HFFc6 (cell line): ENCODE measurements at regions not wholly inside any gene's neighbourhood (a gene's known extent, or its start where the extent isn't known, plus 50 kb on each side); places are given as distances from the start of the nearest gene placed in this dataset.
A peak's percentile ranks its signal among the peaks of the same experiment; 100 is the strongest.

Experiments
- DNase-seq: peaks from one replicate; pipeline ENCODE4 v3.0.0-alpha.2; 2018
- H3K27ac Mint-ChIP-seq: 2 replicates; pipeline ENCODE4 v1.8.0; 2020; ENCODE audit warnings: mild to moderate bottlenecking, mixed read lengths
- H3K27me3 Mint-ChIP-seq: 2 replicates; pipeline ENCODE4 v1.8.0; 2021; ENCODE audit warnings: mild to moderate bottlenecking, moderate library complexity, mixed read lengths; ENCODE audit not compliant: insufficient read depth
- H3K36me3 Mint-ChIP-seq: 2 replicates; pipeline ENCODE4 v1.8.0; 2021; ENCODE audit warnings: low read depth, mixed read lengths
- H3K4me1 Mint-ChIP-seq: 2 replicates; pipeline ENCODE4 v1.8.0; 2020; ENCODE audit warnings: low read depth, mixed read lengths
- H3K4me3 Mint-ChIP-seq: 2 replicates; pipeline ENCODE4 v1.8.0; 2020; ENCODE audit warnings: mild to moderate bottlenecking, moderate library complexity, mixed read lengths
- H3K9me3 Mint-ChIP-seq: 2 replicates; pipeline ENCODE4 v1.8.0; 2020; ENCODE audit warnings: mild to moderate bottlenecking, mixed read lengths
- TF ChIP-seq, protein P1 (sequence below): fragments of 200-600 bp; sonication (generic); IDR thresholded peaks from 2 replicates; pipeline ENCODE4 v1.5.0; 2021; ENCODE audit warnings: antibody characterized with exemption, mild to moderate bottlenecking

DNA sequence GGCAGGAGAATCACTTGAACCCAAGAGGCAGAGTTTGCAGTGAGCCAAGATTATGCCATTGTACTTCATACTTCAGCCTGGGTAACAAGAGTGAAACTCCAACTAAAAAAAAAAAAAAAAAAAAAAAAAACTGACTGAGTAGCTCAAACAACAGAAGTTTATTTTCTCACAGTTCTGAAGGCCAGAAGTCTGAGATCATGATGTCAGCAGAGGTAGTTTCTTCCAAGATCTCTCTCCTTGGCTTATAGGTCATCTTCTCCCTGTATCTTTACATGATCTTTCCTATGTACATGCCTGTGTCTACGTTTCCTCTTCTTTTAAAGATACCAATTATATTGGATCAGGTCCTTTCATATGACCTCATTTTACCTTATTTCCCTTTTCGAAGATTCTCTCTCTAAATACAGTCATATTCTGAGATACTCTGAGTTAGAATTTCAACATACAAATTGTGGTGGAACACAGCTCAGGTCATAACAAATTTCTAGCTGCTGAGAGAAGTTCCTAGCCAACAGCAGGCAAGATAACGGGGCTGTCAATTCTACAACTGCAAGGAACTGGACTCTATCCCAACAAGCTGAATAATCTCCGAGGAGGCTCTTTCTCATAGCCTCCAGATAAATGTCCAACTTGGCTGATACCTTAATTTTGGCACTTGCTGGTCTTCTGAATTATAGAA lies 187.7 kb upstream of the ADAMTS5 start:
- Mint-ChIP-seq H3K4me1 (no peaks in the 10 kb centered on the region), H3K27ac (no peak overlapping the region), H3K4me3 (no peak overlapping the region), H3K27me3 (peaks cover 4% of the 10 kb centered on the region), H3K9me3 (no peaks in the 10 kb centered on the region), H3K36me3 (no peaks in the 10 kb centered on the region)
- no peak for DNase-seq
- TF ChIP-seq, protein P1, sequence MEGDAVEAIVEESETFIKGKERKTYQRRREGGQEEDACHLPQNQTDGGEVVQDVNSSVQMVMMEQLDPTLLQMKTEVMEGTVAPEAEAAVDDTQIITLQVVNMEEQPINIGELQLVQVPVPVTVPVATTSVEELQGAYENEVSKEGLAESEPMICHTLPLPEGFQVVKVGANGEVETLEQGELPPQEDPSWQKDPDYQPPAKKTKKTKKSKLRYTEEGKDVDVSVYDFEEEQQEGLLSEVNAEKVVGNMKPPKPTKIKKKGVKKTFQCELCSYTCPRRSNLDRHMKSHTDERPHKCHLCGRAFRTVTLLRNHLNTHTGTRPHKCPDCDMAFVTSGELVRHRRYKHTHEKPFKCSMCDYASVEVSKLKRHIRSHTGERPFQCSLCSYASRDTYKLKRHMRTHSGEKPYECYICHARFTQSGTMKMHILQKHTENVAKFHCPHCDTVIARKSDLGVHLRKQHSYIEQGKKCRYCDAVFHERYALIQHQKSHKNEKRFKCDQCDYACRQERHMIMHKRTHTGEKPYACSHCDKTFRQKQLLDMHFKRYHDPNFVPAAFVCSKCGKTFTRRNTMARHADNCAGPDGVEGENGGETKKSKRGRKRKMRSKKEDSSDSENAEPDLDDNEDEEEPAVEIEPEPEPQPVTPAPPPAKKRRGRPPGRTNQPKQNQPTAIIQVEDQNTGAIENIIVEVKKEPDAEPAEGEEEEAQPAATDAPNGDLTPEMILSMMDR = no peak

DNA sequence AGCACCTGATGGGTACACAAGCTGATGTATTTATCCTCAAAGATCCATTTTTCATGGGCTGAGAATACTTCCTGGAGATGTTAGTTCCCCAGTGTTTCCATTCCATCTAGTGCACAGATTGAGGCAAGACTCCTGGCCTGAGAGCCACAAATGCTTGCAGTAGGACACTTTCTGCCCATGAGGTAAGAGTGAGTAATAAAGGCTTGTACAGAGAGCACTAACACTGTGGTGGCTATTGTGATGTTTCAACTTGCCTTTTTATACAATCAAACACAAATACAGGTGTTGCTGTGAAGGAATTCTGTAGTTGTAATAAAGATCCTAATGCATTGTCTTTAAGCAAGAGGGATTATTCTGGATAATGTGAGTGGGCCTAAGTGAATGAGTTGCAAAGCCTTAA lies 186.1 kb upstream of the ADAMTS5 start:
- no peaks in the 10 kb centered on the region for H3K36me3 Mint-ChIP-seq
- TF ChIP-seq, protein P1 = no peak
- no peaks in the 10 kb centered on the region for H3K9me3 Mint-ChIP-seq
- H3K4me1 Mint-ChIP-seq = peaks cover 5% of the 10 kb centered on the region; the same call in 1 of the 2 replicates
- H3K4me3 Mint-ChIP-seq = no peak overlapping the region
- H3K27me3 Mint-ChIP-seq = peaks cover 4% of the 10 kb centered on the region
- no peak overlapping the region for H3K27ac Mint-ChIP-seq
- no peak for DNase-seq

DNA sequence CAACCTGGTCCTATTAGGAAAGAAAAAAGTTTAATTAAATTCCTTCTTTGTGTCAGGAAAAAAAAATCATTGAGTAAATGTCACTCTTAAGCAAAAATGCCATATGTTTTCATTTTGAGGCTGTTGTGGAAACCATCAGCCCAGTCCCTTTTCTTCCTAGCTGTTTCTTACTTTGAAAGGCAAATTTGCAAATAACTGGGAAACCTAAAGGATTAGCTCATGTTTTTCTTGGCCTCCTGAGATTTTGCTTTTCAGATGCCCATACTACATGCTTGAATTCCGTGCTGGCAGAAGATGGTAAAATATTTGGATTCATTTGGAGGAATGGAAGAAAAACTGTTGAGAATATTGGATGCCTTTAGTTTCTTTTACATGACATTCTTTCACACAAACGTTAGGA lies 182.1 kb upstream of the ADAMTS5 start:
- Mint-ChIP-seq H3K27me3 (peaks cover 2% of the 10 kb centered on the region), H3K36me3 (no peaks in the 10 kb centered on the region), H3K4me1 (peaks cover 5% of the 10 kb centered on the region; the same call in 1 of the 2 replicates), H3K9me3 (no peaks in the 10 kb centered on the region), H3K27ac (no peak overlapping the region), H3K4me3 (no peak overlapping the region)
- DNase-seq = peak; percentile 27
- TF ChIP-seq, protein P1 = no peak

DNA sequence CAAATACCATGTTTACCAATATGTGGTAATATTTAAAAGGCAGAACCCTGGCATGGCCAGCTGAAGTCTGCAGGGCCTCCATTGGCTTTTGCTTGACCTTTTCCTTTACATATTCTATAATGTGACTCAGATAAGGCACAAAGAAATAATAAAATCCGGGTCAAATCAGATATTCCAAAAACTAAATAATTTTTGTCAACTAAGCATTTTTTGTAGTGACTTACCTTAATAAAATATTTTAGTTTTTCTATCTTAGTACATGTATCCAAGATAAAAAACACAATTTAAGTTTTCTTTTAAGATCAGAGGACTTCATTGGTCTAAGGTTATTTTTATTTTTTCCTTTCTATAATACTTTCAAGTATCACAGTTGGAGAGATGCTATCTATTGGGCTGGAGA lies 179.4 kb upstream of the ADAMTS5 start:
- Mint-ChIP-seq H3K9me3 (no peaks in the 10 kb centered on the region), H3K4me3 (no peak overlapping the region), H3K27me3 (no peaks in the 10 kb centered on the region; the same call in 1 of the 2 replicates), H3K27ac (no peak overlapping the region), H3K4me1 (peaks cover 5% of the 10 kb centered on the region; the same call in 1 of the 2 replicates), H3K36me3 (no peaks in the 10 kb centered on the region)
- DNase-seq = no peak
- TF ChIP-seq, protein P1 = no peak

DNA sequence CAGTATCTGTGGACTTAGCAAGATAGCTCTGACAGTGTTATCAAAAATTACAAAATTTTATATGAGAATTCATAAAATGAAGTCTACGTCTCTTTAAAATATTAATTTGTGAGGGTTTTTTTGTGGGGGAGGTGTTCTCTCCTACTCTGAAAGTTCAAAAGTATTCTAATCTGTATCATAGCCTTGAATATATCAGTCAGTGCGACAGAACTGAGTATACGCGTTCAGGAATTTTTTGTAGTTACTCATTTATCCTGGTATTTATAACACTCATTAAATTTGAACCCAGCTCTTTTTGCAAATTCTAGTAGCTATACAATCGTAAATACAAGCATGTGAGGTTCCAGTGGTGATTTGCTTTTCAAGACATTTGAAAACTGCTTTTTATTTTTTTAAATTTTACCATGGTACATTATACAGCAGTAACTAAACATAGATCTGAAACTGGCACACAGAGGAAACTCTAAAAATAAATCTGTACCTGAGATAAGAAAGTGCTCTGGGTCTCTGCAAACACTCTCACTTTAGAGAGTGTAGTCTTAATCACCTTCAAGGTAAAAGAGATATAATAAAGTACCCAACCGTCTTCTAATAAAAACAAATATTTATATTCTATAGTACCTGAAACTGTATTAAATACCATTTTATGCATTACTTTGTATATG lies 178.4 kb upstream of the ADAMTS5 start:
- TF ChIP-seq, protein P1 = no peak
- DNase-seq = no peak
- Mint-ChIP-seq H3K36me3 (no peaks in the 10 kb centered on the region), H3K4me3 (no peak overlapping the region), H3K9me3 (no peaks in the 10 kb centered on the region), H3K27ac (no peak overlapping the region), H3K27me3 (no peaks in the 10 kb centered on the region; the same call in 1 of the 2 replicates), H3K4me1 (peaks cover 5% of the 10 kb centered on the region; the same call in 1 of the 2 replicates)
